HEK293 (cell line): ENCODE measurements at regions not wholly inside any gene's neighbourhood (a gene's known extent, or its start where the extent isn't known, plus 50 kb on each side); places are given as distances from the start of the nearest gene placed in this dataset.

Experiments
- CTCF ChIA-PET: fragments of 350-600 bp; formaldehyde crosslinking; extraction: SDS; loops from one replicate; lab custom pipeline; 2021; ENCODE audit warnings: antibody characterized with exemption; lab: Yijun Ruan, JAX
- POLR2A ChIA-PET: fragments of 300-600 bp; formaldehyde crosslinking; extraction: SDS; loops from one replicate; lab custom pipeline; 2020; ENCODE audit warnings: antibody characterized with exemption, inconsistent platforms; lab: Yijun Ruan, JAX
- H3K27ac ChIP-seq: fragments of 200-500 bp; sonication (Bioruptor generic); 2 replicates; pipeline ENCODE4 v1.5.1; 2014; ENCODE audit warnings: low read depth, low read length, control low read depth, inconsistent platforms; ENCODE audit errors: extremely low read depth
- H3K36me3 ChIP-seq, 2 experiments: fragments of 200-500 bp in 1 of 2; sonication (Bioruptor generic) in 1 of 2; 1 replicate in 1 of 2; 2 replicates in 1 of 2; pipeline ENCODE4 v1.5.1; 2014 to 2017; ENCODE audit warnings: inconsistent platforms in 2 of 2, low read length in 2 of 2; ENCODE audit not compliant: control insufficient read depth in 2 of 2, insufficient read depth in 1 of 2
- H3K4me1 ChIP-seq: fragments of 200-500 bp; sonication (Bioruptor generic); 2 replicates; pipeline ENCODE4 v1.5.1; 2014; ENCODE audit warnings: mild to moderate bottlenecking, low read length, inconsistent platforms; ENCODE audit not compliant: control insufficient read depth, insufficient read depth
- H3K4me3 ChIP-seq: 2 replicates; pipeline ENCODE4 v1.5.1; 2011; ENCODE audit warnings: low read depth, mild to moderate bottlenecking, control low read depth, low read length, moderate library complexity
- H3K9me3 ChIP-seq: fragments of 200-500 bp; sonication (Bioruptor generic); 2 replicates; pipeline ENCODE4 v1.5.1; 2014; ENCODE audit warnings: low read depth, low read length, inconsistent platforms; ENCODE audit not compliant: control insufficient read depth, insufficient read depth
- FEZF1 ChIP-seq: fragments of 450-650 bp; formaldehyde crosslinking; IDR thresholded peaks from 2 replicates; pipeline ENCODE4 v1.5.1; 2016; ENCODE audit warnings: missing biosample characterization, missing genetic modification characterization
- KLF8 ChIP-seq: fragments of 450-650 bp; formaldehyde crosslinking; IDR thresholded peaks from 2 replicates; pipeline ENCODE4 v1.5.1; 2016; ENCODE audit warnings: missing biosample characterization, missing genetic modification characterization
- MEIS1 ChIP-seq: sonication (generic); formaldehyde crosslinking; IDR thresholded peaks from 2 replicates; pipeline ENCODE4 v1.8.1; 2022; ENCODE audit warnings: missing genetic modification reagents, mild to moderate bottlenecking, borderline replicate concordance
- OVOL3 ChIP-seq: fragments of 450-650 bp; formaldehyde crosslinking; IDR thresholded peaks from 2 replicates; pipeline ENCODE4 v1.5.1; 2016; ENCODE audit warnings: missing biosample characterization, missing genetic modification characterization
- PBX3 ChIP-seq: sonication (generic); formaldehyde crosslinking; IDR thresholded peaks from 2 replicates; pipeline ENCODE4 v1.8.1; 2022; ENCODE audit warnings: mild to moderate bottlenecking, moderate library complexity, missing genetic modification reagents
- PRDM1 ChIP-seq: fragments of 450-650 bp; formaldehyde crosslinking; IDR thresholded peaks from 2 replicates; pipeline ENCODE4; 2016; ENCODE audit warnings: missing biosample characterization, missing genetic modification characterization
- PRDM4 ChIP-seq: fragments of 450-650 bp; formaldehyde crosslinking; IDR thresholded peaks from 2 replicates; pipeline ENCODE4 v1.5.1; 2017; ENCODE audit warnings: missing biosample characterization, missing genetic modification characterization
- SCRT2 ChIP-seq: fragments of 450-650 bp; formaldehyde crosslinking; IDR thresholded peaks from 2 replicates; pipeline ENCODE4 v1.5.1; 2016; ENCODE audit warnings: missing biosample characterization, missing genetic modification characterization
- SP7 ChIP-seq: fragments of 450-650 bp; formaldehyde crosslinking; IDR thresholded peaks from 2 replicates; pipeline ENCODE4 v1.5.1; 2016; ENCODE audit warnings: missing biosample characterization, missing genetic modification characterization
- YY2 ChIP-seq: fragments of 450-650 bp; formaldehyde crosslinking; IDR thresholded peaks from 2 replicates; pipeline ENCODE4 v1.5.1; 2016; ENCODE audit warnings: missing biosample characterization, missing genetic modification characterization
- ZIC2 ChIP-seq: fragments of 450-650 bp; formaldehyde crosslinking; IDR thresholded peaks from 2 replicates; pipeline ENCODE4 v1.5.1; 2016; ENCODE audit warnings: missing biosample characterization, missing genetic modification characterization
- ZNF140 ChIP-seq: fragments of 450-650 bp; formaldehyde crosslinking; IDR thresholded peaks from 2 replicates; pipeline ENCODE4 v1.5.1; 2016; ENCODE audit warnings: missing biosample characterization, missing genetic modification characterization
- ZNF175 ChIP-seq: fragments of 450-650 bp; formaldehyde crosslinking; IDR thresholded peaks from 2 replicates; pipeline ENCODE4 v1.5.1; 2016; ENCODE audit warnings: missing biosample characterization, missing genetic modification characterization
- ZNF211 ChIP-seq: fragments of 450-650 bp; formaldehyde crosslinking; IDR thresholded peaks from 2 replicates; pipeline ENCODE4 v1.5.1; 2016; ENCODE audit warnings: low read depth, missing biosample characterization, missing genetic modification characterization
- ZNF292 ChIP-seq: fragments of 450-650 bp; formaldehyde crosslinking; IDR thresholded peaks from 2 replicates; pipeline ENCODE4 v1.5.1; 2016; ENCODE audit warnings: low read depth, missing biosample characterization, missing genetic modification characterization, borderline replicate concordance
- ZNF473 ChIP-seq: fragments of 450-650 bp; formaldehyde crosslinking; IDR thresholded peaks from 2 replicates; pipeline ENCODE4 v1.5.1; 2017; ENCODE audit warnings: missing biosample characterization, missing genetic modification characterization
- ZNF514 ChIP-seq: fragments of 450-650 bp; formaldehyde crosslinking; IDR thresholded peaks from 2 replicates; pipeline ENCODE4 v1.5.1; 2016; ENCODE audit warnings: missing biosample characterization, missing genetic modification characterization
- ZNF549 ChIP-seq: fragments of 450-650 bp; IDR thresholded peaks from 2 replicates; pipeline ENCODE4 v1.5.1; 2018; ENCODE audit warnings: missing biosample characterization, missing genetic modification characterization, mild to moderate bottlenecking, inconsistent platforms, moderate library complexity
- ZNF626 ChIP-seq: fragments of 450-650 bp; sonication (Bioruptor Pico); formaldehyde crosslinking; IDR thresholded peaks from 2 replicates; pipeline ENCODE4 v1.5.1; 2018; ENCODE audit warnings: missing biosample characterization, missing genetic modification characterization, inconsistent platforms
- ZNF658 ChIP-seq: fragments of 450-650 bp; formaldehyde crosslinking; IDR thresholded peaks from 2 replicates; pipeline ENCODE4; 2016; ENCODE audit warnings: missing biosample characterization, missing genetic modification characterization
- ZNF660 ChIP-seq: fragments of 450-650 bp; IDR thresholded peaks from 2 replicates; pipeline ENCODE4 v1.5.1; 2018; ENCODE audit warnings: missing biosample characterization, mild to moderate bottlenecking, missing genetic modification characterization
- ZNF670 ChIP-seq: fragments of 450-650 bp; formaldehyde crosslinking; IDR thresholded peaks from 2 replicates; pipeline ENCODE4 v1.5.1; 2016; ENCODE audit warnings: missing biosample characterization, missing genetic modification characterization, low read depth

DNA sequence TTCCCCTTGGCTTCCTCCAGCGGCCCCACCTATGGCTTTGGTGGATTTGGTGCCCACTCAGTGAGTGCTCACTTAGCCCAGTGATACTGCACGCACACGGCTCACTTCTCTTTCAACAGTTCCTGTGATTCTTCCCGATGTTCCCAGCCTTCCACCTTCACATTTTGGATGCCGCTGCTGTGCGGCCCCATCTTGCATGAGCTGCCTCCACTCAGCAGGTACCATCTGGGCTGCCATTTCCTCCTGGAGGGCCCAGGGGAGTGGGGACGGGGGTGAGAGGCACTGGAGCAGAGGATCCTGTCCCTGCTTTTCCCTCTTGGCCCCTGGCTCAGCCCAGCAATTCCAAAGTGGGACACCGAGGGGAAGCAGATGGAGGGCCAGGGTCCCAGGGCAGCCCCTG lies 323.3 kb upstream of the ZNF32 start (continued):
- no peak for TF ChIP-seq KLF8 (tag by site-specific recombination)
- TF ChIP-seq, all 188 proteins: peak for 0

DNA sequence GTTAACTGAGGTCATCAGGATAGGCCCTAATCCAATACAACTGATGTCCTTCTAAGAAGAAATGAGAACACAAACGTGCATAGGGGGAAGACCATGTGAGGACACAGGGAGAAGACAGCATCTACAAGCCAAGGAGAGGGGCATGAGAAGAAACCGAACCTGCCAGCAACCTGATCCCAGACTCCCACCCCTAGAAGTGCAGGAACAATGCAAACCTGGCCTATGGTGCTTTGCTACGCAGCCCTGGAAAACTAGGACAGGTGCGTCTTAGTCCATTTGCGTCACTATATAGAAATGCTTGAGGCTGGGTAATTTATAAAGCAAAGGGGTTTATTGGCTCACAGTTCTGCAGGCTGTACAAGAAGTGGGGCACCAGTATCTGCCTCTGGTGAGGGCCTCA lies 322.6 kb upstream of the ZNF32 start:
- H3K4me3 ChIP-seq: no peak overlapping the region
- ChIA-PET POLR2A (no interaction called here), CTCF (no interaction called here)
- no peaks in the 10 kb centered on the region for H3K9me3 ChIP-seq
- H3K4me1 ChIP-seq: no peaks in the 10 kb centered on the region
- H3K27ac ChIP-seq: no peak overlapping the region
- TF ChIP-seq ZNF140 (tag by site-specific recombination): no peak
- TF ChIP-seq, all 188 proteins: peak for 0
- H3K36me3 ChIP-seq: no peaks in the 10 kb centered on the region

DNA sequence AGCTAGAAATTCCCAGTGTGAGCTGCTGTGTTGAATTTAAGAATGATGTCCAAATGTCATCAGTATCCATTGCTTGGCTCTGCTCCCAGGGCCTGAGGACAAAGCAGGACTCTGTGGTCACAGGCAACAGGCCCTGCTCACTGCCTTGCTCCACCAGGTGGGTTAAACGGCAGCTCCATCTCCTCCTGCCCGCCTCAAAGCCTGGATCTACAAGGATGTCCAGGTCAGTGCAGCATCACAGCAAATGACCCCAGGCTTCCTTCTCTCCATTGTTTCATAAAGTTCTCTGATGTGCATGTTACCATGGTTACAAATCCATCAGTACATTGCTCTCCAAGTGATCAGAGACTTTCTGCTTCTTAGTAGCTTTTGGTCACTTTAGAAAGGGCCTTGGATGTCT lies 322.0 kb upstream of the ZNF32 start:
- no peak overlapping the region for H3K4me3 ChIP-seq
- H3K9me3 ChIP-seq: no peaks in the 10 kb centered on the region
- H3K4me1 ChIP-seq: 0 out of 2 replicates have a peak, but pooled peaks cover 1% of the 10 kb centered on the region
- H3K27ac ChIP-seq: no peak overlapping the region
- ChIA-PET POLR2A (no interaction called here), CTCF (no interaction called here)
- TF ChIP-seq PBX3 (no peak), ZNF211 (tag by site-specific recombination) (no peak), ZNF670 (tag by site-specific recombination) (no peak), SCRT2 (no peak), ZNF549 (tag by site-specific recombination) (no peak), FEZF1 (no peak), MEIS1 (CRISPR knock-in tag) (no peak), ZNF626 (tag by site-specific recombination) (no peak), ZIC2 (tag by site-specific recombination) (no peak), OVOL3 (tag by site-specific recombination) (no peak), ZNF514 (tag by site-specific recombination) (no peak), ZNF658 (tag by site-specific recombination) (no peak), ZNF660 (tag by site-specific recombination) (no peak), ZNF473 (tag by site-specific recombination) (no peak), ZNF292 (tag by site-specific recombination) (no peak), PRDM4 (no peak), PRDM1 (no peak), SP7 (no peak), ZNF175 (tag by site-specific recombination) (no peak), YY2 (tag by site-specific recombination) (no peak)
- no peaks in the 10 kb centered on the region for H3K36me3 ChIP-seq
